Transverse colon (tissue), 4 donors: ENCODE measurements at regions not wholly inside any gene's neighbourhood (a gene's known extent, or its start where the extent isn't known, plus 50 kb on each side); places are given as distances from the start of the nearest gene placed in this dataset.

Source experiments
- EP300 ChIP-seq: sonication (generic); formaldehyde crosslinking; IDR thresholded peaks from one replicate; pipeline ENCODE4 v1.6.1; 2017; ENCODE audit warnings: antibody characterized with exemption, low read depth
- POLR2A ChIP-seq: fragments of 450-650 bp; IDR thresholded peaks from one replicate; pipeline ENCODE4 v1.6.1; 2016; ENCODE audit warnings: antibody characterized with exemption, mild to moderate bottlenecking, moderate library complexity
- POLR2AphosphoS5 ChIP-seq, 3 donors: sonication (generic); formaldehyde crosslinking; IDR thresholded peaks; one replicate each; pipeline ENCODE4 v1.6.1; 2016; ENCODE audit warnings: antibody characterized with exemption in 3 of 3
- TF ChIP-seq, protein P1 (sequence below), 5 experiments: fragments of 200-600 bp in 3 of 5; fragments of 450-650 bp in 2 of 5; sonication (generic) in 3 of 5; IDR thresholded peaks; 1 replicate in 2 of 5; 2 replicates in 3 of 5; pipeline ENCODE4 v1.5.1; 2016 to 2017; ENCODE audit warnings: antibody characterized with exemption in 5 of 5, inconsistent platforms in 3 of 5, mild to moderate bottlenecking in 2 of 5, moderate library complexity in 1 of 5

- no peak for TF ChIP-seq POLR2A
- TF ChIP-seq, protein P1, sequence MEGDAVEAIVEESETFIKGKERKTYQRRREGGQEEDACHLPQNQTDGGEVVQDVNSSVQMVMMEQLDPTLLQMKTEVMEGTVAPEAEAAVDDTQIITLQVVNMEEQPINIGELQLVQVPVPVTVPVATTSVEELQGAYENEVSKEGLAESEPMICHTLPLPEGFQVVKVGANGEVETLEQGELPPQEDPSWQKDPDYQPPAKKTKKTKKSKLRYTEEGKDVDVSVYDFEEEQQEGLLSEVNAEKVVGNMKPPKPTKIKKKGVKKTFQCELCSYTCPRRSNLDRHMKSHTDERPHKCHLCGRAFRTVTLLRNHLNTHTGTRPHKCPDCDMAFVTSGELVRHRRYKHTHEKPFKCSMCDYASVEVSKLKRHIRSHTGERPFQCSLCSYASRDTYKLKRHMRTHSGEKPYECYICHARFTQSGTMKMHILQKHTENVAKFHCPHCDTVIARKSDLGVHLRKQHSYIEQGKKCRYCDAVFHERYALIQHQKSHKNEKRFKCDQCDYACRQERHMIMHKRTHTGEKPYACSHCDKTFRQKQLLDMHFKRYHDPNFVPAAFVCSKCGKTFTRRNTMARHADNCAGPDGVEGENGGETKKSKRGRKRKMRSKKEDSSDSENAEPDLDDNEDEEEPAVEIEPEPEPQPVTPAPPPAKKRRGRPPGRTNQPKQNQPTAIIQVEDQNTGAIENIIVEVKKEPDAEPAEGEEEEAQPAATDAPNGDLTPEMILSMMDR (IDR thresholded peaks at IDR 0.05) = no peak
- no peak for TF ChIP-seq EP300
- no peak for TF ChIP-seq POLR2AphosphoS5 (IDR thresholded peaks at IDR 0.05)
Measured at GRCh38 chr4:163592212-163592611, 97.7 kb downstream of the TMA16 start.
